ENCODE measurements at regions not wholly inside any gene's neighbourhood (a gene's known extent, or its start where the extent isn't known, plus 50 kb on each side); places are given as distances from the start of the nearest gene placed in this dataset.

- no peaks in the 10 kb centered on the region for H3K36me3 ChIP-seq (ENCODE audit: low read depth, low read length)
- no peak overlapping the region for H3K4me3 ChIP-seq (ENCODE audit: low read length)
- H3K27me3 ChIP-seq (ENCODE audit: low read length) = no peaks in the 10 kb centered on the region
- POLR2A ChIA-PET (ENCODE audit: unreplicated experiment) = no interaction called here
- TF ChIP-seq EZH2 (IDR thresholded peaks at IDR 0.05; ENCODE audit: low read length, unreplicated experiment) (no peak), CTCF (conservative IDR thresholded peaks at IDR 0.05; ENCODE audit: low read depth, low read length) (no peak), EZH2phosphoT487 (IDR thresholded peaks at IDR 0.05; ENCODE audit: borderline replicate concordance, low read length) (no peak)
- H3F3A ChIP-seq (ENCODE audit: low read length, unreplicated experiment) = no peaks in the 10 kb centered on the region
- DNase-seq = no peak
- no peak for ATAC-seq
- H3K9me3 ChIP-seq (ENCODE audit: low read length) = no peaks in the 10 kb centered on the region
- no peaks in the 10 kb centered on the region for H3K79me2 ChIP-seq (ENCODE audit: low read length)
- H2AFZ ChIP-seq (ENCODE audit: low read length) = no peak overlapping the region
- H3K4me2 ChIP-seq (ENCODE audit: low read length) = no peak overlapping the region
- H3K27ac ChIP-seq (ENCODE audit: low read length) = no peak overlapping the region
- no peaks in the 10 kb centered on the region for H3K9me2 ChIP-seq (replicated peaks; ENCODE audit: low read length)
- H3K4me1 ChIP-seq (ENCODE audit: insufficient read depth, low read length) = peaks cover 19% of the 10 kb centered on the region; the same call in 1 of the 2 replicates
- H3K9ac ChIP-seq (ENCODE audit: low read length) = no peak overlapping the region
- CTCF ChIA-PET = no interaction called here
- no peaks in the 10 kb centered on the region for H4K20me1 ChIP-seq (ENCODE audit: low read length)
- intact Hi-C loops (cut with micrococcal nuclease) = no loop called here
- BruUV-seq (replicated peaks) = no TSS peak
These were observed 121.1 kb upstream of the MDM1 start for GRCh38 chr12:68453278-68453677.

DNA sequence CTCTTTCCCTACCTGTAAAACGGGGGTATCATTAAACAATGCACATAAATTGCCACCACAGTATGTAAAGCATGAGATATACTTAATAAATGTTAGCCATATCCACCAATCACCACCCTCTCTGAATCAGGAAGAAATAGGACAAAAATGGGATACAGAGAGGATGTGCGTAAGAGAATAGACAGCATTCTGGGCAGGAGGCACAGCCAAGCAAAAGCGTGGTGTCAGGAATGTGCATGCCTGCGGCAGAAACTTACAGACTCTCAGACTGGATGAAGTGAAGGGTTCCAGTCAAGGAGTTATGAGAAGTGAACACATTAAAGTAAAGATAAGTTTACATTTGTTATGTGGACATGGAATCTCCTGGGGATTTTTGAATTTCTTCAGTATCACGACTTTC, 121.7 kb upstream of the MDM1 start:
- Histone ChIP-seq H3K27ac (ENCODE audit: low read length) (no peak overlapping the region), H3K4me1 (ENCODE audit: insufficient read depth, low read length) (peaks cover 19% of the 10 kb centered on the region; the same call in 1 of the 2 replicates), H3K9me2 (replicated peaks; ENCODE audit: low read length) (no peaks in the 10 kb centered on the region), H3K4me2 (ENCODE audit: low read length) (no peak overlapping the region), H3K79me2 (ENCODE audit: low read length) (no peaks in the 10 kb centered on the region), H3F3A (ENCODE audit: low read length, unreplicated experiment) (no peaks in the 10 kb centered on the region), H3K27me3 (ENCODE audit: low read length) (no peaks in the 10 kb centered on the region), H4K20me1 (ENCODE audit: low read length) (no peaks in the 10 kb centered on the region), H3K9me3 (ENCODE audit: low read length) (no peaks in the 10 kb centered on the region), H2AFZ (ENCODE audit: low read length) (no peak overlapping the region), H3K36me3 (ENCODE audit: low read depth, low read length) (no peaks in the 10 kb centered on the region), H3K9ac (ENCODE audit: low read length) (no peak overlapping the region), H3K4me3 (ENCODE audit: low read length) (no peak overlapping the region)
- ATAC-seq (no peak), DNase-seq (no peak)
- CTCF ChIA-PET = no interaction called here
- POLR2A ChIA-PET (ENCODE audit: unreplicated experiment) = no interaction called here
- TF ChIP-seq EZH2phosphoT487 (IDR thresholded peaks at IDR 0.05; ENCODE audit: borderline replicate concordance, low read length) (no peak), EZH2 (IDR thresholded peaks at IDR 0.05; ENCODE audit: low read length, unreplicated experiment) (no peak), CTCF (conservative IDR thresholded peaks at IDR 0.05; ENCODE audit: low read depth, low read length) (no peak)
- BruUV-seq (replicated peaks) = no TSS peak
- intact Hi-C loops (cut with micrococcal nuclease) = no loop called here

DNA sequence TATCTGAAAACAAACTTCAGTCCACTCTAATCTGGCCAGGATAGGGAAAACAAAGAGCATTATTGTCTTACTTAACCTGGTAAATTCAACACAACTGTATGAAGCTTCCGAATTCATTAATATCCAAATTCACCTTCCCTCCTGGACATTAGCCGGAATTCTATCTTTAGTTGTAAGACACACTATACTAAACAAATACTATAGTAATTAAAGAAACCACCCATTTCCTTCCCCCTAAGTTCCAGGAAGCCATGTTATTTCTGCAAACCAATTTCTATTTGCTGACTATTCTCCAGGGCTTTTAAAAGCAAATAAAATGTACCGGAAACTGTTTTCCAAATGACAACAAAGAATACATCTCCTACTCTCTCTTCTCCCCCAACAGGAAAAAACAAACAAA, 122.7 kb upstream of the MDM1 start:
- Histone ChIP-seq H3K79me2 (ENCODE audit: low read length) (no peaks in the 10 kb centered on the region), H4K20me1 (ENCODE audit: low read length) (no peaks in the 10 kb centered on the region), H2AFZ (ENCODE audit: low read length) (0 out of 2 replicates have a peak overlapping the region, but pooled peaks have one; percentile 17), H3K36me3 (ENCODE audit: low read depth, low read length) (no peaks in the 10 kb centered on the region), H3K27me3 (ENCODE audit: low read length) (no peaks in the 10 kb centered on the region), H3K9me2 (replicated peaks; ENCODE audit: low read length) (no peaks in the 10 kb centered on the region), H3F3A (ENCODE audit: low read length, unreplicated experiment) (no peaks in the 10 kb centered on the region), H3K9me3 (ENCODE audit: low read length) (no peaks in the 10 kb centered on the region), H3K4me3 (ENCODE audit: low read length) (no peak overlapping the region), H3K27ac (ENCODE audit: low read length) (no peak overlapping the region), H3K4me2 (ENCODE audit: low read length) (no peak overlapping the region), H3K9ac (ENCODE audit: low read length) (no peak overlapping the region), H3K4me1 (ENCODE audit: insufficient read depth, low read length) (peaks cover 19% of the 10 kb centered on the region; the same call in 1 of the 2 replicates)
- 0 out of 2 replicates have a peak, but pooled peaks have one; percentile 11 for ATAC-seq
- intact Hi-C loops (cut with micrococcal nuclease) = no loop called here
- no peak for DNase-seq
- TF ChIP-seq CTCF (conservative IDR thresholded peaks at IDR 0.05; ENCODE audit: low read depth, low read length) (no peak), EZH2phosphoT487 (IDR thresholded peaks at IDR 0.05; ENCODE audit: borderline replicate concordance, low read length) (no peak), EZH2 (IDR thresholded peaks at IDR 0.05; ENCODE audit: low read length, unreplicated experiment) (no peak)
- CTCF ChIA-PET = no interaction called here
- BruUV-seq (replicated peaks) = no TSS peak
- POLR2A ChIA-PET (ENCODE audit: unreplicated experiment) = no interaction called here
